H1 (cell line): ENCODE measurements at regions not wholly inside any gene's neighbourhood (a gene's known extent, or its start where the extent isn't known, plus 50 kb on each side); places are given as distances from the start of the nearest gene placed in this dataset.

Experiments
- USF2 ChIP-seq: IDR thresholded peaks from 2 replicates; pipeline ENCODE4 v1.6.1; 2011; ENCODE audit warnings: low read length, improper control_type of control experiment

DNA sequence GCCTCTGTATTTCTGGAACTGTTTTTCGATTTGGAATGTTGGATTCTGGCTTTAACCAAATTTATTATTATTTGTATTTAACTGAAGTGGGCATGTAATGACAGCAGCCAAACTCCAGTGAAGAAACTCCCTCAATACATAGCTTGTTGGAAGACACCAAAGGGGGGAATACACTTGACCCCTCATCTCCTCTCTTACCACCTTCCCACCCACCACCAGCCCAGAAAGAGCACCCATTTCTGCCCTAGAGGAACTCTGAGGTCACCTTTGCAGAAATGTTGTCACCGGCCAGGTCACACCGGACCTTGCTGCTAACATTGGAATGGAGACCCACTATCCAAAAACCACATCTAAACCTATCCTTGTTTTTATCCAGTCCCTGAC, 58.6 kb upstream of the CA12 start (continued):
- no peak for TF ChIP-seq USF2
